D721Med (cell line): ENCODE measurements at regions not wholly inside any gene's neighbourhood (a gene's known extent, or its start where the extent isn't known, plus 50 kb on each side); places are given as distances from the start of the nearest gene placed in this dataset.

ENCODE experiments used
- DNase-seq: peaks from one replicate; pipeline ENCODE4 v3.0.0; 2011; ENCODE audit warnings: low spot score; ENCODE audit not compliant: insufficient read length
- FAIRE-seq: peaks from 2 replicates; lab custom pipeline; 2011; peaks lifted over from hg19 to GRCh38; lab: Jason Lieb, UNC
- TF ChIP-seq, protein P1 (sequence below): IDR thresholded peaks from 2 replicates; pipeline ENCODE4 v1.5.1; 2012; ENCODE audit warnings: mild to moderate bottlenecking, control low read depth; ENCODE audit not compliant: insufficient read depth; ENCODE audit errors: missing control alignments

DNA sequence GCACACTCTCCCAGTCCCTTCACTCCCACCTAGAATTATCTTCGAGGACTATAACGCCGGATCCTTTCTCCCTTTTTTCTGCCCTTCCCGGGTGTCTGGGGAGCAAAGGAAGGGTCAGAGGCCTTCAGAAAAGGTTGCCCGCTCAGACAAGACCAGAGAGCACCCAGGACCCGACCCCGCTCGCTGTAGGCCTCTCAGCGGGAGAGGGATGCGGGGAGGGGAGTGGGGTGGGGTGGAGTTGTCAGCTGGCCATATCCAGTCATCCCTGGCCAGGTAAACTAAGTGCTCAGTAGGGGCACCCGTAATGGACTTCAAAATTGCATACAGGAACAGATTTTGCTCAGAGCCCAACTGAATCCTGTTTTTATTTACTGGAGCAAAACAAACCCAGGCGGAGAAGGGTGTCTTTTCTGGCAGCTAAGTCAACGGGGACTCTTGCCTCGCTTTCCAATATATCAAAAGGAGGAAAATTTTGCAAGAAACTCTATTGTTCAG is 65.0 kb downstream of the NOL4 start:
- TF ChIP-seq, protein P1, sequence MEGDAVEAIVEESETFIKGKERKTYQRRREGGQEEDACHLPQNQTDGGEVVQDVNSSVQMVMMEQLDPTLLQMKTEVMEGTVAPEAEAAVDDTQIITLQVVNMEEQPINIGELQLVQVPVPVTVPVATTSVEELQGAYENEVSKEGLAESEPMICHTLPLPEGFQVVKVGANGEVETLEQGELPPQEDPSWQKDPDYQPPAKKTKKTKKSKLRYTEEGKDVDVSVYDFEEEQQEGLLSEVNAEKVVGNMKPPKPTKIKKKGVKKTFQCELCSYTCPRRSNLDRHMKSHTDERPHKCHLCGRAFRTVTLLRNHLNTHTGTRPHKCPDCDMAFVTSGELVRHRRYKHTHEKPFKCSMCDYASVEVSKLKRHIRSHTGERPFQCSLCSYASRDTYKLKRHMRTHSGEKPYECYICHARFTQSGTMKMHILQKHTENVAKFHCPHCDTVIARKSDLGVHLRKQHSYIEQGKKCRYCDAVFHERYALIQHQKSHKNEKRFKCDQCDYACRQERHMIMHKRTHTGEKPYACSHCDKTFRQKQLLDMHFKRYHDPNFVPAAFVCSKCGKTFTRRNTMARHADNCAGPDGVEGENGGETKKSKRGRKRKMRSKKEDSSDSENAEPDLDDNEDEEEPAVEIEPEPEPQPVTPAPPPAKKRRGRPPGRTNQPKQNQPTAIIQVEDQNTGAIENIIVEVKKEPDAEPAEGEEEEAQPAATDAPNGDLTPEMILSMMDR, result no peak
- DNase-seq, result no peak
- no peak for FAIRE-seq

DNA sequence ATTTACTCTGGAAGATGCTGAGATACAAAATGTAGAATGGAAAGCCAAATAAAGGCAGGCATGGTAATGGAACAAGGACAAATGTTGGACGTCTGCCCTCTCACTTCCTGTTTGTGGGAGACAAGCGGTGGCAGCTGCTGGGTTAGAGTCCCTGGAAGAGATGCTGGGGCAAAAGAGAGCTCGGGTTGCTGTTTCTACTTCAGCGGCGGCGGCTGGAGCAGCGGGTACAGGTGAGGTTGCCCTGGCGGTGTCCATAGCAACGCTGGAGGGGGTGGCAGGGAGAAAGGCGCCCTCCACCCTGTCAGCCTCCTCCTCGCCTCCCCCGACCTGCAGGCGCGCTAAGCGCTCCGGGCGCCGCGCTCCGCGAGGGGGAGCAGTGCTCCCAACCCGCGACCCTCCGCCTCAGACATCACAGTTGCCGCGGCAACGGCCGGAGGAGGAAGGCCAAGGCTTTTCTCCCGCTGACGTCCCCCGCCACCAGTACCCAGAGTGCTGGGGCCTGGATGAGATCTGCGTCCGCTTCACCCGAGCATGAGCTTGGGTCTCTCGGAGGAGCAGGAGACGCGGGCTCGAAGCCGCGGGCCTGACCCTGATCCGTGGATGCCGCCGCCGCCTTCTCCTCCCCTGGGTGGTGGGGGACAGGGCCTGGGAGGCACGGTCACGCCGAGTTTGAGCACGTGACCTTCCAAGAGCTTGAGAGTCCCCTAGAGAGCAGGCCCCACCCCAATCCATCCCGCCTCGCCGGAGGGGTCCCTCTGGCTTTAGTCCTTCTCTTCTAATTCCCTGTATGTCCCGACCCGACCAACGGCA is 65.6 kb downstream of the NOL4 start:
- FAIRE-seq, result peak; percentile 25
- TF ChIP-seq, protein P1, result peak; percentile 27
- DNase-seq, result peak; percentile 40

DNA sequence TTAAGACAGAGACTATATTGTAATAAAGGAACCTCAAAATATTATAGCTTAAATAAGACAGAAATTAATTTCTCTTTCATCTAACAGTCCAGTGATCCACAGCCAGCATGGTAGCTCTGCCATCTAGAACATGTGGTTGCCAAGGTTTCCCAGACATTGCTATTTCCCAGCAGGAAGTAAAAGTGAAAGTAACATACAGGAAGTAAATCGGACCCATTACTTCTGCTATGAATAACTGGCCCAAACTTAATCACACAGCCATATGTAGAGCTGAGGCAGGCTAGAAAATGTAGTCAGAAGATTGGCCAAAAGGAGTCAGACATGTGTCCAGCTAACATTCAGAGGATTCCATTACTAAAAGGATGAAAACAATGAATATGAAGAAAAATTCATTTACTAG is 71.0 kb downstream of the NOL4 start:
- FAIRE-seq (no peak), DNase-seq (no peak)
- TF ChIP-seq, protein P1, result no peak

DNA sequence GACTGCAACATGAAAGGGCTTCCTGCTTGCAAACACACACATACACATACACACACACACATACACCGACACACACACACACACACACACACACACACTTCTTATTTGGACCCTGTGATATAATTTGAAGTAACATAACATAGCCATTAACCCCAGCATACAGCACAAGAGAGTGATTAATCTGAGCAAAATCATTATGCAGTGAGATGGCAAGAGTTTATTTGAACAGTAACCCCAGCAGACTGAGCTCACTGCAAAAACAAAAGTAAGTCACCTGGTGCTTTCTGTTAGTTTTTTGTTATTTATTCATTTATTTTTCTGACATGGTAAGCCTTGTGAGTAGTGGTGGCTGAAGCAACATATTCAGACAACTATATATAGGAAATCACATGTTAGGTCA is 93.7 kb downstream of the NOL4 start:
- TF ChIP-seq, protein P1, result no peak
- no peak for DNase-seq
- peak; percentile 91 for FAIRE-seq

DNA sequence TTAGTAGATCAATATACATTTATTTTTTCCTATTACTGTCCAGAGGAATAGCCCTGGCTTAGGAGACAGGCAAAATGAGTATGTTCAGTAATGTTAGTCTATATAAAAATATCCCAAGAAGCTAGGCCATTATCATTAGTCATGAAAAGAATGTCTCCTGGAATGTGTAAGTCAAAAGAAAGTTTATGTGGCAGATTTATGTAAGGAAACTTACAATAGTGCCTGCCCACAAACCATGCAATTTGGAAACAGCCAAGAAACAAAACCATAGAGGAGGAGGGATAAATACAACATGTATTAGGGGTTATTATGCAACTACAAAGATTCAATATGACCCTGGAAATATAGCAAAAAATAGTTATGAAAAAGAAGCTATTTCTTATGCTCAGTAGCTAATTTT is 96.3 kb downstream of the NOL4 start:
- DNase-seq, result no peak
- FAIRE-seq, result peak; percentile 83
- TF ChIP-seq, protein P1, result no peak

DNA sequence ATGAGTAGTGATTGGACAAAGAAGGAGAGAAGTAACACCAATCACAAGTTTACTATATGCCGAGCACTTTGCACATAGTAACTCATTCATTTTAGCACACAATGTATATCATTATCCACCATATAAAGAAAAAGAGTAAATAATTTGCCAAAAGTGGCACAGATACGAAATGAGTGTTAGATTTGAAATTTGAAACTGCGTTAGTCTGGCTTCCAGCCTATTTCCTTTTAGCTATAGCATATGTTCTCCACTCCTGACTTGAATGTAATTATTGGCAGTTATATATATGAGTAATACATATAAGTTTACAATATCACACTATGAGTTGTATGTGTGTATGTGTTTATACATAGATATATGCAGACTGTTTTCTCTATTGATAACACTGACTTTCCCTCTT is 98.6 kb downstream of the NOL4 start:
- DNase-seq, result no peak
- TF ChIP-seq, protein P1, result no peak
- peak; percentile 29 for FAIRE-seq

DNA sequence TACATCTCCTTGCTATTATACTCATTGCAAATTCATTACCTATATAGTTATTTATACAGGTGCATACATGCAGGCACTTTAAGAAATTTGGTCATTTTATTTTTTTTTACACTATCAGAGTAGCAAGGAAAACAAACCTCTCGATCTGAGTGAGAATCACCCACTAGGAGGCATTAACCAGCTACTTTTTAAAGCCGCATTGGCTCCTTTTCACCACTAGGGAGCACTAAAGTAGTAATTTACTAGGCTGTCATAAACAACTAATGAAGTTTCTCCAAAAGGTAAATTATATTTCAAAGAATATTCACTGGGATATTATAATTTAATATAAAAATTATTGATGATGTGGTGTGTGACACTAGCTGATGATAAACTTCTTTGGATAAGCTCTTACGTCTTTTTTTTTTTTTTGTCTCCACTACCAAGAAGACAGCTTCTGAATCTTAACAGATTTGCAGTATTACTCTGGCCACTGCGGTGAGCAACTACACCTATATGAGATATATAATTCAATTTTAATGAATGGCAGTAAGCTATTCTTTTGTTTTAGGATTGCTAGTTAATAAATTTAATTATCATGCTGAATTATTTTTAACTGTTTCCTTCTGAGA is 101.9 kb downstream of the NOL4 start:
- no peak for DNase-seq
- FAIRE-seq, result no peak
- TF ChIP-seq, protein P1, result peak; percentile 98
